ENCODE measurements at regions not wholly inside any gene's neighbourhood (a gene's known extent, or its start where the extent isn't known, plus 50 kb on each side); places are given as distances from the start of the nearest gene placed in this dataset.

GRCh38 chr5:29982457-29982856 is 1211.0 kb upstream of the CDH6 start:
- no peak for DNase-seq (ENCODE audit: low read depth in 2 of 2)

DNA sequence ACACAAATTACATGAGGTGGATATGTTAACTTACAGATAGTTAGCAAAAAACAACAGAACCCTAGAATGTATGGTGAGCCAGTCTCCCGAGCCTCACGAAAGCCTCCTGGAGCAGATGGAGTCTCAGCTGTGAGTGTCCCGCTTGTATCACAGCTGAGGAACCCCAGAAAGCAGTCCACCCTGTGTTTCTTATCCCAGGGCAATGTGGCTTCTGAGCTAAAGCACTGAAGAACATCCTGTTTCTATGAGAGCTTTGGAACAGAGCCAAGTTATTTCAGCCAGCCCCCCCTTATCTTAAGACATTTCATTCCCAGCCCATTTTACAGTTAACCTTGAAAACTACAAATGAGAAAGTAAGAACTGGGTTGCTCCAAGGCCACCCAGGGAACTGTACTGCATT is 1220.9 kb upstream of the CDH6 start:
- no peak for DNase-seq (ENCODE audit: low read depth in 2 of 2)

DNA sequence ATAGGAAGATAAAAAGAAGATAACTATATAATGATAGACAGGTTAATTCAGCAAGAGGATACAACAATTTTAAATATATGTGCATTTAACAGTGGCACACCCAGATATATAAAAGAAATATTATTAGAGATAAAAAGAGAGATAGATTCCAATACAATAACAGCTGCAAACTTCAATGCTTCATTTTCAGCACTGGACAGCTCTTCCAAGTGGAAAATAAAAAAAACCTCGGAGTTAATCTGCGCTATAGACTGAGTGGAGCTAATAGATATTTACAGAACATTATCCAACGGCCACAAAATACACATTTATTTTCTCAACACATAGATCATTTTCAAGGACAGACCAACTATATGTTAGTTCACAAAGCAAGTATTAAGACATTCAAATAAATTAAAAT is 1229.5 kb upstream of the CDH6 start:
- DNase-seq (ENCODE audit: low read depth in 2 of 2) = no peak

DNA sequence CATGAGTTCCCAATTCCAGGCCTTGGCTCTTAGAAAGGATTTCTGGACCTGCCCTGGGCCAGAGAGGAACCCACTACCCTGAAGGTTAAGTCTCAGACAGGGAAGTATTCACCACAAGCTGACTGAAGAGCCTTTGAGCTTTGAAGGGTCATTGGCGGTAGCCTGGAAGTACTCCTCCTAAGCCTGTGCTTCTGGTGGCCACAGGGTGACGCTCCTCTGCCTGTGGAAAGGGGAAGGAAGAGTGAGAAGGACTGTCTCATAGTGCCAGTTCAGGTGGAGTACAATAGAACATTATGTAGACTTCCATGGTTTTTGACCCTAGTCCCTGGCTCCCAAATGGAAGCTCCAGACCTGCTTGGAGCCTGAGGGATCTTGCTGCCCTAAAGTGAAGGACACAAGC is 1233.2 kb upstream of the CDH6 start:
- DNase-seq (ENCODE audit: low read depth in 2 of 2) = no peak

DNA sequence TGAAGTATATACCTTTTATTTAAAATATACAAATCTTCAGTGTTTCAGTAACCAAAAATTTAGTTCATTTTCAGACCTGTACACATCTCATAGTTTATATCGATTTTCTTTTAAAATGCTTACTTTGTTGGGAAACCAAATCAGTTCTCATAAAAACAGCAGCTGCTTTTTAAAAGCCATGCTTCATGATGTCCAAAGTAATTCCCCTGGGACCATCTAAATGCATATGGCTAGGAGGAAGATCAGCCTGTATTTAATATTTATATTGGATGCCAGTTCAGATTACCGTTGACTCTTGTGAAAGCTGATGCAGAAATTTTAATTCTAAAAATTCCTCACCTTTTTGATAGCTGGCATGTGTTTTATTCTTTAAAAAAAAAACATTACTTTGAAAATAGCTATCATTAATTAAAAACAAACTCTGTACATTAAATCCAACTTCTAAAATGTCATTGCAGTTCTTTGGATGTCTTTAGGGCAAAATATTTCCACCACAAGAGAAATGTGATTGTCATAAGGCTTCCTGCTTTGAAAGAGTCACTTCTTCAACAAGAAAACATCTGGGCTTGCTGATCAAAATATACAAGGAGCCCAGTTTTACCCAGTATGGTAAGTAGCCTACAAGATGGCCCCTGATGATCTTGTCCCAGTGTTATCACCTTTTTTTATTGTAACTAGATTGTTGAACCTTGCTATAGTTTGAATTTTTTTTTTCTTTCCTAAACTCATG is 1242.9 kb upstream of the CDH6 start:
- no peak for DNase-seq (ENCODE audit: low read depth in 2 of 2)

GRCh38 chr5:29949301-29949872 is 1244.1 kb upstream of the CDH6 start:
- DNase-seq (ENCODE audit: low read depth in 2 of 2) = no peak

- no peak for DNase-seq (ENCODE audit: low read depth in 2 of 2)
Observed at GRCh38 chr5:29944327-29944726, 1249.2 kb upstream of the CDH6 start.

GRCh38 chr5:29942089-29942488 is 1251.4 kb upstream of the CDH6 start:
- no peak for DNase-seq (ENCODE audit: low read depth in 2 of 2)

DNA sequence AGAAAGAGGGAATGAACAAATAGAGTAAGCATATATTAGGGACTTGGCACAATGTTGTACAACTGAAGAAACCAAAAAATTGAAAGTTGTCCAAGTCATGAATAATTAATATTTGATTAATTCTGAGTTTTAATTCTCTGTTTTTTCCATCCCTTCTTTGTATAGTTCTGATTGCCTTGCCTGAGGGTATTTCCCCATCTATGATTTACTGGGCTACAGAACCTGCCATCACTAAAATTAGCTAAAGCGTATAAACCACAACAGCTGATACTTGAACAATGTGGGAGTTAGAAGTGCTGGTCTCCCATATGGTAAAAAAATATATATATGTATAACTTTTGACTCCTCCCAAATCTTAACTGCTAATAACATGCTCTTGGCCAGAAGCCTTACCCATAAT is 1253.5 kb upstream of the CDH6 start:
- no peak for DNase-seq (ENCODE audit: low read depth in 2 of 2)

- DNase-seq (ENCODE audit: low read depth in 2 of 2) = no peak
Observed at GRCh38 chr5:29935371-29935770, 1258.1 kb upstream of the CDH6 start.

GRCh38 chr5:29930316-29930715 is 1263.2 kb upstream of the CDH6 start:
- DNase-seq (ENCODE audit: low read depth in 2 of 2) = no peak

DNA sequence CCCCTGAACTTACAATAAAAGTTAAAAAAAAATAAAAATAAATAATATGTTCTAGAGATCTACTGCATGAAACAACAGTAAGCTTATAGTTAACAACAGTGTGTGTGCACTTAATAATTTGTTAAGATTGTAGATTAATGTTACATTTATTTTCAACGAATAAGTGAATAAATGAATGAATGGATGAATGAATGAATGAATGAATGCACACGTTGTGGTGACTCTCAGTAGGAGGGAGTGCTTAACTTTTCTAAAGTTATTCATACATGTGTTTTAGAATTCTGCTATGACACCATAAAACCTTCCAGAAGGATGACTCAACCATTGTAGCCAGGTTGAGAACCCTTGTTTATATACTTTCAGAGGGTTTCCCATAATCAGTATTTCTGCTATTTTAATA is 1269.4 kb upstream of the CDH6 start:
- no peak for DNase-seq (ENCODE audit: low read depth in 2 of 2)

DNA sequence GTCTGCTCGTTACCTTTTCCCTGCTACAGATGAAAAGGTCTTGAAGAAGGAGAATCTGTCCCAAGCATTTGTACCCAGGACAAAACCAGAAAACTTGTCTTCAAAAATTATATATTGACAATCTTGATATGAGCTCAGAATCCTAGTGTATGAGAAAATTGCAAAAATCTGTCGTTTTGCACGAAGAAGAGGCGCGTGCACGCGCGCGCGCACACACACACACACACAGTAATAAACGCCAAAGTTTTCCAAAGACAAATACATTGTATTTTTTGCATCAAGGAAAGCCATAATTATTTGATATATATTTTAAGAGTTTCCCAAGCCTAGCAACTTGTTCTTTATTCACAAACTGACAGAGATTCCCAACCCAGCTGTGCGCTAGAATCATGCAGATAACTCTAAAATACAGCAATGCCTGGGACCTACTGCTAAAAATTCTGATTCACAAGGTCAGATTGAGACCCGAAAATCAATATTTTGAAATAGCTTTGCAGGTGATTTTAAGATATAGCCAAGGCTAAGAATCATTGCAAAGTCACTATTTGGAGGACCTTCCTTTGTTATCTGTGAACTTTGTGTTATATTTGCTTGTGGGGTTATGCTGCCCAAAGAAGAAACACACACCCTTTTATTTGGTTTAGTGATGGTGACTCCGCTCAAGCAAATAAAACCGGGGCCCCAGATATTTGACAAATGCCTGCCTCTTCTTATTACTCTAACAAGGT is 1287.7 kb upstream of the CDH6 start:
- no peak for DNase-seq (ENCODE audit: low read depth in 2 of 2)

DNA sequence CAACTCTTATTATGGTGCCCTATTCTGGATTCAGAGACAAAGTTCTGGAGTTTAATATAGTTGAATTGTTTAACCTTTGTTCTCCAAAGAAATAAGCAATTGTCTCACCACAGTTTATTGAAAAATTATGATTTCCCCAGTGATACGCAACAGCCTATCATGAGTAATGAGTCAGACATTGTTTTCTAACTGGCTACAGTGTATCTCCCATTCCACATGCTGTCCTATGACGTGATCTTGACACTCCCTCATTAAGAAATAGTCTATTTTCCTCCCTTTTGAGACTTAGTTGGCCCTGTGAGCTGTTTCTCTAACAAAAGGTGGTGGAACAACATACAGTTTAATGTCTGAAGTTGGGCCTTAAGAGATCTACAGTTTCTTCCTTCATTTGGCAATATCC is 1290.6 kb upstream of the CDH6 start:
- no peak for DNase-seq (ENCODE audit: low read depth in 2 of 2)

DNA sequence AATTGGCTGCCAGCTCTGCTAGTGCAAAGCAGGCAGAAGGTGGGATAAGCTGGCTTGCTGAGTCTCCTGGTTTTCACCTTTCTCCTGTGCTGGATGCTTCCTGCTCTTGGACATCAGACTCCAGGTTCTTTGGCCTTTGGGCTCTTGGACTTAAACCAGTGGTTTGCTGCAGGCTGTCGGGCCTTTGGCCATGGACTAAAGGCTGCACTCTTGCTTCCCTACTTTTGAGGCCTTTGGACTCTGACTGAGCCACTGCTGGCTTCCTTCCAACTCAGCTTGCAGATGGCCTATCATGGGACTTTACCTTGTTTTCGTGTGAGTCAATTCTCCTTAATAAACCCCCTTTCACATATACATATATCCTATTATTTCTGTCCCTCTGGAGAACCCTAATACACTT is 1293.9 kb upstream of the CDH6 start:
- no peak for DNase-seq (ENCODE audit: low read depth in 2 of 2)

- no peak for DNase-seq (ENCODE audit: low read depth in 2 of 2)
Observed at GRCh38 chr5:29897916-29898315, 1295.6 kb upstream of the CDH6 start.

DNA sequence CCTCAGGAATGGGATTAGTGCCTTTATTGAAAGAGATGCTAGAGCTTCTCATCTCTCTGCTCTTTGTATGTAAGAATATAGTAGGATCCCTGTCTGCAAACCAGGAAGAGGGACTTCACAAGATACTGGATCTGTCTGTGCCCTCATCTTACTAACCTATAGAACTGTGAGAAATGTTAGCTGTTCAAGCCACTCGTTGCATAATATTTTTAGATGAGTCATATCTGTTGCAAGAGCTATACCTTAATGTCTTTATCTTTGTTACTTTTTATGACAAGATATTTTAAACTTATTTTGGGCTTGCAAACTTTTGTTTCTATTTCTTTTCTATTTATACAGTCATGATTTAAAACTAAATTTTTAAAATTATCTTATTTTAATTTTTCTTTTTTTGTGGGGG is 1296.8 kb upstream of the CDH6 start:
- DNase-seq (ENCODE audit: low read depth in 2 of 2) = no peak

GRCh38 chr5:29894668-29895067 is 1298.8 kb upstream of the CDH6 start:
- DNase-seq (ENCODE audit: low read depth in 2 of 2) = no peak

DNA sequence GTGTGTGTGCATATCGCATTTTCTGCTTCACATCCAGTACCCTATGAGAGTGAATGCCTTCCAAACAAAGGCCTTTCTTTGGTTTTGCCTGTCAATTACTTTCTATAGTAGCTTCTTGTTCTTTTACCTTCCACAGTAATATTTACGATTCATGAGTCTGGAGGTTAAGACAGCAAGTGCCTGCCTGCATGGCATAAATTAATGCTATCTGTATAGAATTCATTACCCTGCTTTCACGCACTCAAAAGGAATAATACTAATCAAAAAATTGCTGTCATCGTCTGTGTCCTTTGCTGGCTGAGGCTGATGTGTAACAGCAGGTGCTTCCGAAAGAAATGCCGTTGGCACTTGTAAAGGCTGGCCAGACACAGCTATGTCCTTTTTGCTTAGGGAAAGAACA is 1304.4 kb upstream of the CDH6 start:
- DNase-seq (ENCODE audit: low read depth in 2 of 2) = no peak

DNA sequence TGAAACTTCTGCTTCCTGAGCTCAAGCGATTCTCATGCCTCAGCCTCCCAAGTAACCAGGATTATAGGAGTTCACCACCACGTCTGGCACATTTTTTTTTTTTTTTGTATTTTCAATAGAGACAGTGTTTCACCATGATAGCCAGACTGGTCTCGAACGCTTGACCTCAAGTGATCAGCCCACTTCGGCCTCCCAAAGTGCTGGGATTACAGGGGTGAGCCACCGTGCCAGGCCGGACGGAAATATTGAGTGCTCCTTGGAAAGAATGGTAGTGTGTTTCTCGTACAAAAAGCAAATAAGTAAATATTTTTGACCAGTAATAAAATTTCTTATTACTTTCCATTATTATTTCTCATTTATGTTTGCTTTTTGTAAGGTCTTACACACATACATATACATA is 1307.9 kb upstream of the CDH6 start:
- no peak for DNase-seq (ENCODE audit: low read depth in 2 of 2)

DNA sequence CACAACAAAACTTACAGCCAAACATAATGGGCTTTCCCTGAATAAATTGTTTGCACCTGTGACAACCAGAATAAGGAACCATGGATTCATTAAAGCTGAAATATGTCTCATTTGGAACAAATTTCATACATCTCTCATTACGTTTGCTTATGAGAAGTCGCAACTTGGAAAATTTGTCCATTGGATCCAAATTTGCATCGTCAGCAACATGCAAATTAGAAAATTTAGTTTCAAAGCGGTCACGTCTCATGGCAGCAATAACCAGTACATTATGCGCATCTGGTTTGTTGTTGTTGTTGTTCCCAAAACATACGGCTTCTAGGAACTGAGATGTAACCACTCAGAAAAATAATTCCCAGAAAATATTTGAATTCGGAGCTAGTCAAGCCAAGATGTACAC is 1311.5 kb upstream of the CDH6 start:
- no peak for DNase-seq (ENCODE audit: low read depth in 2 of 2)

DNA sequence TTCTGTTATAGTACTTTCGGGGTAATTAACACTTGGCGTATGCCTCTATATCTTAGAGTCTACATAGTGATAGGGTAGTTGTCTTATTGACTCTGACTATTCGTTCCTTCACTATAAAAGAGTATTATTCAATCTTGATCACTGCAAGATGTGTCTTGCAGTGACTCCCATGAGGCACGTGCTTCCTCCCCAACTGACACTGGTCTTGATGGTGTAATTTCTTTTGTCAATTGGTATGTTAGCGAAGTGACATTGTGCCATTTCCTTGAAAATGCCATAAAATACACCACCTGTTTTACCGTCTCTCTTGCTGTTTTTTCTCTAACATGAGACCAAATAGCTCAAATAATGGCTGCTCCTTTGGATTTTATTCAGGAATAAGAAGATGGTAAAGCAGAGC is 1314.1 kb upstream of the CDH6 start:
- no peak for DNase-seq (ENCODE audit: low read depth in 2 of 2)

GRCh38 chr5:29878599-29878998 is 1314.9 kb upstream of the CDH6 start:
- DNase-seq (ENCODE audit: low read depth in 2 of 2) = no peak
